HG03025 (cell line): ENCODE measurements at regions not wholly inside any gene's neighbourhood (a gene's known extent, or its start where the extent isn't known, plus 50 kb on each side); places are given as distances from the start of the nearest gene placed in this dataset.
A peak's percentile ranks its signal among the peaks of the same experiment; 100 is the strongest.

Experiments used
- ATAC-seq: cut with Tn5 transposase; IDR thresholded peaks from one replicate; pipeline ENCODE4 v1.9.1; 2021; ENCODE audit warnings: mild to moderate bottlenecking, moderate library complexity; ENCODE audit not compliant: unreplicated experiment, low FRiP score

- ATAC-seq, result no peak
Observed at GRCh38 chr4:156193106-156193505, 239.4 kb upstream of the CTSO start.

DNA sequence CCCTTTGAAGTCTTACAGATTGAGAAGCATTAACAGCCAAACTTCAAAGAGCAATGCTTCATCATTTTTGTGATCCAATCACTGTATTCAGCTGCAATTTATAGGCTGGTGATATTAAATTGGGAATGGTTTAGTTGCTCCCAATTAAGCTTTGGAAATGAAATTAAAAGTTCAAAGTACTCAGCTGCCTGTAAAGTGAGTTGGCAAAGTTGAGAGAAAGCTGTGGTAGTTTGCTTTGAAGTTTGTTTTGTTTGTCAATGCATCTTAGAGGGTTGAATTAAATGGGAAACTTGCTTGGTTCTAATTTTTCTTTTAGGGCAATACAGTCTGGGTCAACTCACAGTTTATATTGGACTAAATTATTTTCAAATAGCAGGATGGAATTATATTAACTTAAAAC, 238.4 kb upstream of the CTSO start:
- ATAC-seq, result no peak

DNA sequence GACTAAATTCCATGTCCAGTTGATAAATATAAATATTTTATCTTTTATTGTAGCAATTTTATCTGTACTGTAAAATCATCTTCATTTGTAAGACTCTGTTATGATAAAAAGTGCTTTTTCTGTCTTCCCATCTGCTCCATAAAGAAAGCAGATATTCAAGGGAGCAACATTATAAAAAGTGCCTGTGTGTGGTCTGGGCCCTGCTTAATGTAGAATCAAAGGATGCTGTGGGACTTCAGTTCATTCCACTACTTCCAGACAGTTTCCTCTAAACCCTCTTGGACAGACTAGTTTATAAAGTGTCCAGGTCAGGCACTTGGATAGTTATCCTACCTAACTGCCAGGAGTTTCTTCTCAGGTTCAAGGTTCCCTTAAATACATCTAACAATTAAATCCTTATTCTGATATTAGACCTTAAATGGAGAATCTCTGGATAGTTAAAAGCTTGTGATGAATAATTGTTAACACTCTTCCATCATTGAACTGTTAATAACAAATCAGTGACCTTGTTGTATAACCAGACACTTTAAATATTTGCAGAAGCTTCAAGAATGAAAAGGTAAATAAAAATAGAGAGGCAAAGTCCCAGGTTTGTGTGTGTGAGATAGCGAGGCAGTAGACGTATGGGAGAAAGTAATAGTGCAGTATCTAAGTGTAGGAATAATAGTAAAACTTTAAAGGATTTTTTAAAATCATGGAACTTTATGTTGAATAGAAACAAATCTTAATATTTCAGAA, 237.5 kb upstream of the CTSO start:
- no peak for ATAC-seq

DNA sequence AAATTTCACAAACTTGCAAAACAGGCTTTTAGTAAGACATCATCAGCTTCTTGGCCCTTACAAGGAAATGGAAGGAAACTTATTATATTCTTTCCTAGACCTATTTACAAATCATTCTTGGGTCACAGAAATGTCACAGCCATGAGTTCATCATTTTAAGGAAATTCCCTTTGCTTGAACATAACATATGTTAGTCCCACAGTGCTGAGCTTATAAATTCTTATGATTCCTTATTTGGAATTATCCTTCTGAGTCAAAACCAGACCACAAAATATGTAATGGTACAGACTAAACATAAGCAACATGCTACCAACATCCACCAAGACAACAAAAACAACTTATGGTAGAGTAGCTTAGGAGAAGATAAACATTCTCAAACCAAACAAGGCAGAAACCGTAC, 236.9 kb upstream of the CTSO start:
- no peak for ATAC-seq

DNA sequence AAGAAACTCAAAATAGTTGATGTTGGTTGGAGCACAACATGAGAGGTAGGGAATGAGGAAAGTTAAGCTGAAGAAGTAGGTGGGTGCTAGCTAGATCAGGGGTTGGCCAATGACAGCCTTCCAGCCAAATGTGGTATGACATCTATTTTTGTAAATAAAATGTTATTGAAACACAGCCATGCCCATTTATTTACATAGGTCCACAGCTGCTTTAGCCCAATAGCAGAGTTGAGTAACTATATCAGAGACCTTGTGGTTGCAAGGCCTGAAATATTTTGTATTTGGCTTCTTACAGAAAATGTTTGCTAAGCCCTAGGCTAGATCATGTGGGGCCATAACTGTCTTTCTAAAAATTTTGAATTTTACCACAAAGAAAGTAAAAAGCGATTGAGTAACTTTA, 234.9 kb upstream of the CTSO start:
- ATAC-seq, result no peak

DNA sequence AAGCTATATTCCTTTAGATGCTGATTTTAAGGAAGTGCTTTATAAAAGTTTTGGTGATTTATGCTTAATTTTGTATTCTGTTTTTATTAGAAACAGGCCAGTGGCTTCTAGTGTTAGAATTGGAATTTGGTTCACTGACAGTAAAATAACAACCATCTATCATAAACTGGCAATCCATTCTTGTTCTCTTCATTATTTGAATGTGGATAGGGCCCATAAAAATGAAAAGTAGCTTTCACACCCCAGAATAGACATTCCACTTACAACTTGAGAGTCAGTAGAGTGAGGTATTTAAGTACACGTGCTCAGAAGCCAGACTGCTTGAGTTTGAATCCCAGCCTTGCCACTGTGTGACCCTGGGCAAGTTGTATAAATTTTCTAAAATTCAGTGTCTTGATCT, 232.4 kb upstream of the CTSO start:
- ATAC-seq, result no peak

- no peak for ATAC-seq
Observed at GRCh38 chr4:156185514-156186055, 231.9 kb upstream of the CTSO start.

DNA sequence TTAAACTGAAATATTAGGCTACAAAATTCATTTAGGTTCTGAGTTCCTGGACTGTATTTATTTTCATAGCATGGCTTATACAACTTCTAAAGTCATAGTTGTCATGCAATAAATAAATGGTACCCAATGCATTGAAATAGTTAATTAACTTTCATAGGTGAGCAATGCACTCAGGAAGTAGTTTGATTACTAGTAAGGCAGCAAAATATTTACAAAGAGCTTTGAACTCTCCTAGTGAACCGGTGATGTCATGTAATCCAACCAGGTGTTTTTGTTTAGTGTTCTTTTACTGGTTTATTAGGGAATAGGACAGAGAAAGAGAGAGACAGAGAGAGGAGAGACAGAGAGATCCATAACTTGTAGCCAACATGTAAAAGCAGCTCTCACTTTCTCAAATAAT, 228.6 kb upstream of the CTSO start:
- ATAC-seq, result no peak

- no peak for ATAC-seq
Observed at GRCh38 chr4:156177941-156178340, 224.3 kb upstream of the CTSO start.

- ATAC-seq, result no peak
Observed at GRCh38 chr4:156176896-156177295, 223.2 kb upstream of the CTSO start.

DNA sequence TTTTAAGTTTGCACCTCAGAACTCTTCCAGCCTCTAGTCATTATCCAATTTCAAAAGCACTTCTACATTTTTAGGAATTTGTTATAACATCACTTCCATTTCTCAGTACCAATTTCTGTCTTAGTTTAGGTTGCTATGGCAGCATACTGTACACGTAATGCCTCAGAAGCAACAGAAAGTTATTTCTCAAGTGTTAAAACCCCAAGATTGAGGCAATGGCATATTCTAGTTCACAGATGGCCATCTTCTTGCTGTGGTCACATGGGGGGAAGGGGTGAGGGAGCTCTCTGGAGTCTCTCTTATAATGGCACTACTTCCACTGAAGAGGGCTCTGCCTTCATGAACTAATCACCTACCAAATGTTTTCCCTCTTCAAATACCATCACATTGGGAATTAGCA, 220.3 kb upstream of the CTSO start:
- no peak for ATAC-seq

GRCh38 chr4:156173486-156173885, 219.8 kb upstream of the CTSO start:
- no peak for ATAC-seq

DNA sequence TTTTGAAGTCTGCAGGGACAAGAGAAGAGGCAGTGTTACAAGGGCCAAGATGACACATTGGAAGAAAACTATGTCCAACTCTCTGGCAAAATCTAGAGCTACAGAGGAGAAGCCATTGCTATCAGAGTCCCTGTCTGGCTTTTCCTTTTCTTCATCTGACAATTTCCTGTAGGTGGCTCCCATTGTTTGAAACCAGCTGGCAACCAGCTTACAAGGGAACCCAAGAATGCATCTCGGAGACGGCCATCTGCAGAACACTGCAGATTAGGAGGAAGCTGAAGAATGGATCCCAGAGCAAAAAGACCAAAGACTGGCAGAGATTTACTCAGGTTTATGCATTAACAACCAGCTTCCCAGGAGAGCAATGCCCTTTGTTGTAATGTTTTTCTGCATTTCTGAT, 216.2 kb upstream of the CTSO start:
- ATAC-seq, result no peak

DNA sequence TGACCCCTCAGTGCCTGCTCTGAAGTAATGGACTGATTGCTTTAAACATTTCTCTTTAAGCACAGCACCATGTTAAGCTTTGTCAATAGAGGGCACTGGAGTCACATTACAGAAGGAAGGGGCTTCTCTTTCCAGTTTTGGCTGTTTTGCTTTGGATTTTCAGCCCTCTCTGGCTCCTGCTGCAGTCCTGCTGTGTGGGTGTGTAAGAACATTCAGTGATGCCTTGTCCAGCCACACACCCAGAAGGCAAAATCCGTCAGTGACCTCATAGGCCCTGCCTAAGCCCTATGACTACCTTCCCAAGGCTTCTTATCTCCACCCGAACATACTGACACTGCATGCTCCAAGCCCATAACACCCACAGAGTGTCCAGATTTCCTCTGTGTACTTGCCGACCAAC, 215.3 kb upstream of the CTSO start:
- ATAC-seq, result no peak

- no peak for ATAC-seq
Observed at GRCh38 chr4:156168288-156168687, 214.6 kb upstream of the CTSO start.

DNA sequence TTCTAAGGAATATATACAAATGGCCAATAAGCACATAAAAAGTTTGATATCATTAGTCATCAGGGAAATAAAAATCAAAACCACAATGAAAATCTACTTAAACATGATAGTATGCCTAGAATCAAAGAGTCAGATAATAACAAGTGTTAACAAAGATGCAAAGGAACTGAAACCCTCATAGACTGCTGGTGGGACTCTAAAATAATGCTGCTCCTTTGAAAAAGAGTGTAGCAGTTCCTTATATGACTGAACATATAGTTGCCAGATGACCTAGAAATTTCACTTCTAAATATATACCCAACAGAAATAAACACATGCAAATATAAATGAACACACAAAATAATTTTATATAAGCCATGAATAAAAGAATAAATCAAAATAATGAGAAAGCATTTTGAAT, 205.1 kb upstream of the CTSO start:
- ATAC-seq, result peak; percentile 93

DNA sequence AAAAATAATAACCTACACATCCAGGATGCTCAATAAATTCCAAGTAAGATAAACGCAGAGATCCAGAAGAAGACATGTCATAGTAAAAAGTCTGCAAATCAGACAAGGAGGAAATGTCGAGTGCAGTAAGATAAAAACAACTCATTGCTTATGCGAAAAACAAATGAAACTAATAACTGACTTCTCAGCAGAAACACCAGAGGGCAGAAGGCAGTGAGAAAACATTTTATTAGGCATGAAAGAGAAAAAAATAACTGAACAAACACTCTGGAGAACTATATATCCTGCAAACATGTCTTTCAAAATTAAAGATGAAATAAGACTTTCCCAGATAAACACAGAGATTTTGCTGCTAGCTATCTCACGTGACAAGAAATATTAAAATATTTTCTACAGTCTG, 201.3 kb upstream of the CTSO start:
- no peak for ATAC-seq

DNA sequence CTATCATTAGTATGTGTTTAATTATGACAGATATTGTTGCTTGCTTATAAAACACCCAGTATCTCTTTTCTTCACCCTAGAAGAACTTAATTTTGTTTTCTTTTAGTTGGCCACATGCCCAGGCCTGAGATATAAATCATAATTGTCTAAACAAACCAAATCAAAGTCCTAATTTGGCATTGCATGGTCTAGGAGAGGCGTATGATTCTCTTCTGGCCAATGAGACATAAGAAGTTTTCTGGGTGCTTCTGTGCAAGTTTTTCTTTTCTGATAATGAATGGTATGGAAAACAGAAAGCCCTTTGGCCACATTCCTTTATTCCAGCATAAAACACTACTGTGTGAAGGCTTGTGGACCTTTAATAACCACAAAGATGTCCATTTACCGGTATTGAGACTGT, 192.9 kb upstream of the CTSO start:
- ATAC-seq, result no peak

DNA sequence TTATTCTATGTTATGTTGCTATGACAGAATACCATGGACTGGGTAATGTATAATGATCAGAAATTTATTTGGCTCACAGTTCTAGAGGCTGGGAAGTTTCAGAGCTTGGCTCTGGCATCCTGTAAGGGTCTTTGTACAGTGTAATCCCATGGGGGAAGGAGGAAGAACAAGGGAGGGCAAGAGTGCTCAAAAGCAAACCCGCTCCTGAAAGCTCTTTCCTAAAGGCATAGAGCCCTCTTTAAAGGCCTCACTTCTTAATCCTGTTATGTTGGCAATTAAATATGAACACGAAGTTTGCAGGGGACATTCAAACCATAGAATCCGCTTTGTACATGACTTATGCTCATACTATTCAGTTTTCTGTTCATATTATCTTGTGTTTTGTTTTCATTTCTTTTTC, 191.3 kb upstream of the CTSO start:
- ATAC-seq, result no peak

DNA sequence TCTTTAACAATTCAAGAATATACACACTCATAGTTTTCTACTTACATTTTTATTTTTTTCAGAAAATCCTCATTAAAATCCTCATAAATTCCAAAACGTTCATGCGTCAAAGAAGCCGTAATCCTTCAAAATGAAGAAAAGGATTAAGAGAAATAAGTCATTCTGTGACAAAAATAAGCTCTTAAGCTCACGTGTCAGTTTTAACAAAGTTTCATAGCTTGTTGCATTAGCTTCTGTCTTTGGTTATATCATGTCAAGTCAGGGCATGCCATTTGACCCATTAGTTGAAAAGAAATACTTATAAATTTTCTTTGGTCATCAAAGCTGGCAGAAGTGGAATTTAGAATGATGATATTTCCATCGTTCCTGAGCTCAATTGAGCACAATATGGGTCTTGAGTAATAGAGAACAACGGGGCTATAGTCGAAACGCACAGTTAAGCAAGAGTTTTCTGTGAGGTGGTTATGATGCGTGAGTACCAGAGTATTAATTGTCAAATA, 185.2 kb upstream of the CTSO start:
- no peak for ATAC-seq

- no peak for ATAC-seq
Observed at GRCh38 chr4:156137679-156138473, 184.2 kb upstream of the CTSO start.

- ATAC-seq, result no peak
Observed at GRCh38 chr4:156132196-156132595, 178.5 kb upstream of the CTSO start.
